H9 (cell line): ENCODE measurements at regions not wholly inside any gene's neighbourhood (a gene's known extent, or its start where the extent isn't known, plus 50 kb on each side); places are given as distances from the start of the nearest gene placed in this dataset.

Experiments
- DNase-seq: peaks from one replicate; pipeline ENCODE4 v3.0.0-alpha.2; 2017
- H2AFZ ChIP-seq: one replicate; pipeline ENCODE4 v1.6.1; 2013; ENCODE audit warnings: mild to moderate bottlenecking, low read length, control low read depth, moderate library complexity
- H2AK5ac ChIP-seq: 2 replicates; pipeline ENCODE4 v1.6.1; 2013; ENCODE audit warnings: low read length, control low read depth, mixed read lengths; ENCODE audit not compliant: insufficient read length
- H2BK120ac ChIP-seq: one replicate; pipeline ENCODE4 v1.6.1; 2013; ENCODE audit warnings: low read depth, mild to moderate bottlenecking, low read length, control low read depth, inconsistent platforms; ENCODE audit not compliant: poor library complexity, severe bottlenecking
- H2BK12ac ChIP-seq: 2 replicates; pipeline ENCODE4 v1.6.1; 2013; ENCODE audit warnings: low read length, control low read depth, mixed read lengths, low read depth; ENCODE audit not compliant: insufficient read length
- H2BK15ac ChIP-seq: 2 replicates; pipeline ENCODE4 v1.6.1; 2013; ENCODE audit warnings: low read depth, low read length, control low read depth
- H2BK20ac ChIP-seq: one replicate; pipeline ENCODE4 v1.6.1; 2013; ENCODE audit warnings: low read depth, mild to moderate bottlenecking, low read length, control low read depth, inconsistent platforms; ENCODE audit not compliant: poor library complexity, severe bottlenecking
- H2BK5ac ChIP-seq: 2 replicates; pipeline ENCODE4 v1.6.1; 2013; ENCODE audit warnings: low read length, control low read depth, mixed read lengths; ENCODE audit not compliant: insufficient read length
- H3K14ac ChIP-seq: 2 replicates; pipeline ENCODE4 v1.6.1; 2013; ENCODE audit warnings: low read length, control low read depth; ENCODE audit not compliant: insufficient read depth
- H3K18ac ChIP-seq: 2 replicates; pipeline ENCODE4 v1.6.1; 2013; ENCODE audit warnings: low read depth, mild to moderate bottlenecking, mixed read lengths, low read length, control low read depth; ENCODE audit not compliant: insufficient read length
- H3K23ac ChIP-seq: 2 replicates; pipeline ENCODE4 v1.6.1; 2013; ENCODE audit warnings: low read length, control low read depth, mixed read lengths, low read depth; ENCODE audit not compliant: insufficient read length
- H3K23me2 ChIP-seq: 2 replicates; pipeline ENCODE4 v1.6.1; 2013; ENCODE audit warnings: low read depth, mild to moderate bottlenecking, mixed read lengths, low read length, control low read depth; ENCODE audit not compliant: insufficient read length, poor library complexity, severe bottlenecking
- H3K27ac ChIP-seq: 2 replicates; pipeline ENCODE4 v1.5.1; 2013; ENCODE audit warnings: low read length, control low read depth, mixed read lengths, low read depth; ENCODE audit not compliant: insufficient read length
- H3K27me3 ChIP-seq: 2 replicates; pipeline ENCODE4 v1.6.1; 2013; ENCODE audit warnings: low read length, control low read depth, inconsistent platforms; ENCODE audit not compliant: insufficient read depth
- H3K4ac ChIP-seq: 2 replicates; pipeline ENCODE4 v1.6.1; 2013; ENCODE audit warnings: low read depth, mild to moderate bottlenecking, control low read depth, inconsistent platforms, low read length, moderate library complexity
- H3K4me1 ChIP-seq: 2 replicates; pipeline ENCODE4 v1.6.1; 2013; ENCODE audit warnings: low read length, control low read depth, inconsistent platforms; ENCODE audit not compliant: insufficient read depth
- H3K4me2 ChIP-seq: 2 replicates; pipeline ENCODE4 v1.6.1; 2013; ENCODE audit warnings: low read length, control low read depth, mixed read lengths; ENCODE audit not compliant: insufficient read length, insufficient read depth
- H3K56ac ChIP-seq: 2 replicates; pipeline ENCODE4 v1.6.1; 2013; ENCODE audit warnings: low read depth, mild to moderate bottlenecking, mixed read lengths, low read length, control low read depth; ENCODE audit not compliant: insufficient read length
- H3K79me1 ChIP-seq: 2 replicates; pipeline ENCODE4 v1.6.1; 2013; ENCODE audit warnings: low read depth, mild to moderate bottlenecking, moderate library complexity, low read length, control low read depth, inconsistent platforms; ENCODE audit not compliant: insufficient read depth, poor library complexity, severe bottlenecking
- H3K79me2 ChIP-seq: 2 replicates; pipeline ENCODE4 v1.6.1; 2013; ENCODE audit warnings: low read length, control low read depth, inconsistent platforms; ENCODE audit not compliant: insufficient read depth
- H3K9ac ChIP-seq: 2 replicates; pipeline ENCODE4 v1.6.1; 2013; ENCODE audit warnings: low read length, control low read depth, mixed read lengths; ENCODE audit not compliant: insufficient read length; ENCODE audit errors: extremely low read depth
- H3K9me3 ChIP-seq: one replicate; pipeline ENCODE4 v1.6.1; 2013; ENCODE audit warnings: low read depth, low read length, inconsistent platforms; ENCODE audit not compliant: control insufficient read depth
- H3T11ph ChIP-seq: one replicate; pipeline ENCODE4 v1.6.1; 2013; ENCODE audit warnings: mild to moderate bottlenecking, low read length, control low read depth, inconsistent platforms
- H4K20me1 ChIP-seq: one replicate; pipeline ENCODE4 v1.6.1; 2013; ENCODE audit not compliant: control insufficient read depth, insufficient read length, insufficient read depth
- H4K5ac ChIP-seq: 2 replicates; pipeline ENCODE4 v1.6.1; 2013; ENCODE audit warnings: low read depth, mild to moderate bottlenecking, mixed read lengths, low read length, control low read depth; ENCODE audit not compliant: insufficient read length
- H4K8ac ChIP-seq: replicated peaks from 2 replicates; pipeline ENCODE4 v1.6.1; 2013; ENCODE audit warnings: low read length, control low read depth, mixed read lengths, low read depth; ENCODE audit not compliant: insufficient read length
- H4K91ac ChIP-seq: 2 replicates; pipeline ENCODE4 v1.6.1; 2013; ENCODE audit warnings: low read depth, mild to moderate bottlenecking, moderate library complexity, mixed read lengths, low read length, control low read depth; ENCODE audit not compliant: insufficient read length
- H3K27ac Mint-ChIP-seq, 3 experiments: 2 replicates in 2 of 3; 3 replicates in 1 of 3; pipeline ENCODE4 v1.8.0; 2020 to 2021; ENCODE audit warnings: mixed read lengths in 3 of 3, mild to moderate bottlenecking in 1 of 3, moderate library complexity in 1 of 3
- H3K27me3 Mint-ChIP-seq: 2 replicates; pipeline ENCODE4 v1.8.0; 2021; ENCODE audit warnings: low read depth, mild to moderate bottlenecking, moderate library complexity, mixed read lengths
- H3K36me3 Mint-ChIP-seq, 3 experiments: 2 replicates in 2 of 3; 3 replicates in 1 of 3; pipeline ENCODE4 v1.8.0; 2020 to 2021; ENCODE audit warnings: low read depth in 3 of 3, mixed read lengths in 3 of 3; ENCODE audit not compliant: insufficient read depth in 1 of 3
- H3K4me1 Mint-ChIP-seq, 2 experiments: 2 replicates each; pipeline ENCODE4 v1.8.0; 2020; ENCODE audit warnings: mixed read lengths in 2 of 2
- H3K4me3 Mint-ChIP-seq, 2 experiments: 2 replicates in 1 of 2; 3 replicates in 1 of 2; pipeline ENCODE4 v1.8.0; 2020 to 2021; ENCODE audit warnings: mild to moderate bottlenecking in 2 of 2, mixed read lengths in 2 of 2, moderate library complexity in 1 of 2
- H3K9me3 Mint-ChIP-seq, 2 experiments: 2 replicates in 1 of 2; 3 replicates in 1 of 2; pipeline ENCODE4 v1.8.0; 2020; ENCODE audit warnings: mild to moderate bottlenecking in 2 of 2, mixed read lengths in 2 of 2, moderate library complexity in 1 of 2
- CTCF ChIP-seq: fragments of 200-600 bp; sonication (generic); conservative IDR thresholded peaks from 3 replicates; pipeline ENCODE4 v1.8.0; 2021; ENCODE audit warnings: antibody characterized with exemption, mild to moderate bottlenecking
- WGBS: extraction: QIAGEN DNeasy Blood & Tissue Kit; methylation state at CpG from one replicate; pipeline ENCODE4 v1.1.7; 2013; ENCODE audit warnings: missing lambda C conversion rate, low lambda C conversion rate, mixed read lengths; ENCODE audit not compliant: insufficient read length; ENCODE audit errors: extremely low coverage; 5-methylcytosine and 5-hydroxymethylcytosine counted together

DNA sequence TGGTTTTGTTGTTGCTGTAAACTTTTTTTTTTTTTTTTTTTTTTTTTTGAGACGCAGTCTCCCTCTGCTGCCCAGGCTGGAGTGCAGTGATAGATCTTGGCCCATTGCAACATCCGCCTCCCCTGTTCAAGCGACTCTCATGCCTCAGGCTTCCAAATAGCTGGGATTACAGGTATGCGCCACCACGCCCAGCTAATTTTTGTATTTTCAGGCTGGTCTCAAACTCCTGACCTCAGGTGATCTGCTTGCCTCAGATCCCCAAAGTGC is 78.9 kb upstream of the SLC45A1 start:
- H2BK15ac ChIP-seq: no peak overlapping the region
- no peak overlapping the region for H3T11ph ChIP-seq
- peak; percentile 20; the same call in 2 of the 3 replicates for TF ChIP-seq CTCF
- WGBS: no CpG with 5 or more reads among the region's 5 CpGs
- no peak overlapping the region; a peak in 1 of 7 replicates for H3K27ac Mint-ChIP-seq
- H3K4me1 Mint-ChIP-seq: peaks cover 22 to 27% of the 10 kb centered on the region in 2 experiments
- DNase-seq: peak; percentile 48
- peaks cover 5% of the 10 kb centered on the region; the same call in 1 of the 2 replicates for H3K4me1 ChIP-seq
- H3K56ac ChIP-seq: no peak overlapping the region
- no peak overlapping the region for H2BK5ac ChIP-seq
- H3K27ac ChIP-seq: no peak overlapping the region
- H4K8ac ChIP-seq: no peak overlapping the region
- no peak overlapping the region for H3K14ac ChIP-seq
- H3K79me1 ChIP-seq: no peaks in the 10 kb centered on the region
- no peak overlapping the region for H2BK120ac ChIP-seq
- H3K79me2 ChIP-seq: no peaks in the 10 kb centered on the region
- H3K27me3 Mint-ChIP-seq: no peaks in the 10 kb centered on the region; the same call in 1 of the 2 replicates
- H3K4me3 Mint-ChIP-seq: no peak overlapping the region
- no peak overlapping the region for H2BK20ac ChIP-seq
- no peak overlapping the region for H2AK5ac ChIP-seq
- no peak overlapping the region for H3K18ac ChIP-seq
- H3K4me2 ChIP-seq: no peak overlapping the region
- H3K4ac ChIP-seq: no peak overlapping the region
- no peaks in the 10 kb centered on the region for H3K36me3 Mint-ChIP-seq
- H3K9me3 ChIP-seq: no peaks in the 10 kb centered on the region
- no peaks in the 10 kb centered on the region for H3K23me2 ChIP-seq
- H2BK12ac ChIP-seq: no peak overlapping the region
- no peaks in the 10 kb centered on the region for H4K20me1 ChIP-seq
- no peaks in the 10 kb centered on the region for H3K9me3 Mint-ChIP-seq
- no peak overlapping the region for H3K23ac ChIP-seq
- H3K27me3 ChIP-seq: no peaks in the 10 kb centered on the region
- no peak overlapping the region for H4K91ac ChIP-seq
- no peak overlapping the region for H2AFZ ChIP-seq
- H4K5ac ChIP-seq: no peak overlapping the region
- no peak overlapping the region for H3K9ac ChIP-seq
